ENCODE measurements at regions not wholly inside any gene's neighbourhood (a gene's known extent, or its start where the extent isn't known, plus 50 kb on each side); places are given as distances from the start of the nearest gene placed in this dataset.

- TF ChIP-seq SUZ12 (IDR thresholded peaks at IDR 0.05): no peak
- TF ChIP-seq BHLHE40 (IDR thresholded peaks at IDR 0.05; ENCODE audit: borderline replicate concordance): no peak
- no peak for TF ChIP-seq FOXA1 (IDR thresholded peaks at IDR 0.05)
- no peak for TF ChIP-seq TARDBP (IDR thresholded peaks at IDR 0.05)
- TF ChIP-seq SP1 (IDR thresholded peaks at IDR 0.05): no peak
- TF ChIP-seq NFRKB (IDR thresholded peaks at IDR 0.05): no peak
- TF ChIP-seq ARNT (IDR thresholded peaks at IDR 0.05): no peak
- no peak for TF ChIP-seq FOXK2 (IDR thresholded peaks at IDR 0.05)
Measured at GRCh38 chr4:152149745-152150144, 386.1 kb downstream of the FBXW7 start.
